HT-29 (cell line): ENCODE measurements at regions not wholly inside any gene's neighbourhood (a gene's known extent, or its start where the extent isn't known, plus 50 kb on each side); places are given as distances from the start of the nearest gene placed in this dataset.
A peak's percentile ranks its signal among the peaks of the same experiment; 100 is the strongest.

ENCODE experiments used
- DNase-seq: peaks from one replicate; pipeline ENCODE4 v3.0.0-alpha.2; 2015; ENCODE audit warnings: low spot score

- peak; percentile 3 for DNase-seq
Measured at GRCh38 chr4:104964410-104965175, 182.1 kb upstream of the TET2 start.

- DNase-seq: peak; percentile 83
Measured at GRCh38 chr4:104966349-104967033, 180.2 kb upstream of the TET2 start.

GRCh38 chr4:104967034-104967401, 179.7 kb upstream of the TET2 start:
- peak; percentile 75 for DNase-seq

GRCh38 chr4:104969394-104970082, 177.1 kb upstream of the TET2 start:
- DNase-seq: no peak

GRCh38 chr4:104971462-104971861, 175.2 kb upstream of the TET2 start:
- DNase-seq: peak; percentile 61

- no peak for DNase-seq
Measured at GRCh38 chr4:104973708-104974107, 173.0 kb upstream of the TET2 start.

- DNase-seq: no peak
Measured at GRCh38 chr4:104975617-104976016, 171.1 kb upstream of the TET2 start.

- no peak for DNase-seq
Measured at GRCh38 chr4:104976262-104976661, 170.4 kb upstream of the TET2 start.

GRCh38 chr4:104979083-104979760, 167.5 kb upstream of the TET2 start:
- no peak for DNase-seq

- DNase-seq: no peak
Measured at GRCh38 chr4:104983615-104984179, 163.0 kb upstream of the TET2 start.

GRCh38 chr4:104986306-104986705, 160.4 kb upstream of the TET2 start:
- no peak for DNase-seq

DNA sequence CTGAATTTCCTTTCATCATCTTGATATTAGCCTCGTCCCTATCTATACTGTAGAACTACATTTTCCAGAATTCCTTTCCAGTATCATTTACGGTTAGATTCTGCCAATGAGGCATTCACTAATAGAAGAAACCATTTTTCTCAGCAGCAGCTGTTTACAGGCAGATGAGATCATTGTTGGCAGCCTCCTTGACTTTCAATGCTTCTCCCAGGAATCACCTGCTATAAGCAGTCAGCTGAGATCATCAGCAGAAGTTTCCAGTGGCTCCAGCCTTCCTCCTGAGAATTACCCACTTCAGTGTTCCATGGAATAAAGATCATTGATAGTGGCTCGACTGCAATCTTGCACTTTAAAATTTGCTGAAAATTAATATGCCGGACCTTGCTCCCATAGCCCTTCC, 157.3 kb upstream of the TET2 start:
- no peak for DNase-seq

GRCh38 chr4:105002278-105002677, 144.4 kb upstream of the TET2 start:
- DNase-seq: no peak

- no peak for DNase-seq
Measured at GRCh38 chr4:105014234-105014633, 132.4 kb upstream of the TET2 start.

DNA sequence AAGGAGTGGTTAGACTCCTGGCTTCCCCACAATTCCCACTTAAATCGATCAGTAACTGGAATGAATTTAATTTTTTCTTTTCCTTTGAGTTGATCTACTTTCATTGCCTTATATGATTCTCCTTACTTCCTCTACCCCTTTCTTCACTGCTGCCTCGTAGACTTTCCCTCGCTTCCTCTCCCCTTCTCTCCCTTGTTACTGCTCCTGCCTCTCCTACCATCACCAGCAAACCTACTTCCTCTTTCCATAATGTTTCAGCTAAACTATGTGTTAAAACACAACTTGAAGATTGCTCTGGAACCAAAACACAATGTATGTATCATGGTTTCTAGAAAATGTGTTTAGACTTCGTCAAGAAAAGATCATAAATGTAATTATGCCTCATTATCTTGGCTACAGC, 132.0 kb upstream of the TET2 start:
- DNase-seq: no peak

GRCh38 chr4:105015750-105016149, 130.9 kb upstream of the TET2 start:
- no peak for DNase-seq

DNA sequence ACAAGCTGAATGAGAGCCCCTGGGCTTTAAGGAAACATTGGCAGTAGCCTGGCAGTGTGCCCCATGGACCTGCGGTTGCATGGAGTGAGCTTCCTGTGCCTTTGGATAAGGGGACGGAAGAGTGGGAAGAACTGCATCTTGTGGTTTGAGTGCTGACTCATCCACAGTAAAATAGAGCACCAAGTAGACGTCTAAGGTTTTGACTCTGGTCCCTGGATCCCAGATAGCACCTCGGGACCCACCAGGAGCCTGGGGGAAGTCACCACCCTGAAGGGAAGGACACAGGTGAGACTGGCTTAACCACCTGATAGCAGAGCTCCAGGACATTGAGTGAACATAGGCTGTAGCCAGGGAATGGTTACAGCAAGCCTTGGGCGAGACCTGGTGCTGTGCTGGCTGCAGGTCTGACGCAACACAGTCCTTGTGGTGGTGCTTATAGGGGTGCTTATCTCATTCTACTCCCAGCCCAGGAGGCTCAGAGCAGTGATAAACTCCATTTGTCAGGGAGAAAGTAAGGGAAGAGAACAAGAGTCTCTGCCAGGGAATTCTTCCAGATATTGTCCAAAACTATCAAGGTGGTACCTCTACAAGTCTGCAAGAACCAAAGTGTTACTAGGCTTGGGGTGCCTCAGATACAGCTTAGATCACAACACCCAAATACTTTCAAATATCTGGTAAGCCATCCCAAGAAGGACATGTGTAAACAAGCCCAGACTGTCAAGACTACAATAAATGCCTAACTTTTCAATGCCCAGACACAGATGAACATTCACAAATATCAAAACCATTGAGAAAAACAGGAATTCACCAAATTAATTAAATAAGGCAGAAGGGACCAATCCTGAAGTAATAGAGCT, 123.6 kb upstream of the TET2 start:
- no peak for DNase-seq

DNA sequence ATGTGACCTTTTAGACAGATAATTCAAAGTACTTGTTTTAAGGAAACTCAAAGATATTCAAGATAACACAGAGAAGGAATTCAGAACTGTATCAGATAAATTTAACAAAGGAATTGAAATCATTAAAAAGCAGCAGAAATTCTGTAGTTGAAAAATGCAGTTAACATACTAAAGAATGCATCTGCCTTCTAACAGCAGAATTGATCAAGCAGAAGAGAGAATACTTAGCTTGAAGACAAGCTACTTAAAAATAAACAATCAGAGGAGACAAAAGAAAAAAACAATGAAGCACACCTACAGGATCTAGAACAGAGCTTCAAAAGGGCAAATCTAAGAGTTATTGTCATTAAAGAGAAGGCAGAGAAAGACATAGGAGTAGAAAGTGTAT, 123.0 kb upstream of the TET2 start:
- DNase-seq: no peak

- DNase-seq: no peak
Measured at GRCh38 chr4:105025263-105026017, 121.2 kb upstream of the TET2 start.

GRCh38 chr4:105036991-105037390, 109.7 kb upstream of the TET2 start:
- DNase-seq: no peak
